ENCODE measurements at regions not wholly inside any gene's neighbourhood (a gene's known extent, or its start where the extent isn't known, plus 50 kb on each side); places are given as distances from the start of the nearest gene placed in this dataset.

DNA sequence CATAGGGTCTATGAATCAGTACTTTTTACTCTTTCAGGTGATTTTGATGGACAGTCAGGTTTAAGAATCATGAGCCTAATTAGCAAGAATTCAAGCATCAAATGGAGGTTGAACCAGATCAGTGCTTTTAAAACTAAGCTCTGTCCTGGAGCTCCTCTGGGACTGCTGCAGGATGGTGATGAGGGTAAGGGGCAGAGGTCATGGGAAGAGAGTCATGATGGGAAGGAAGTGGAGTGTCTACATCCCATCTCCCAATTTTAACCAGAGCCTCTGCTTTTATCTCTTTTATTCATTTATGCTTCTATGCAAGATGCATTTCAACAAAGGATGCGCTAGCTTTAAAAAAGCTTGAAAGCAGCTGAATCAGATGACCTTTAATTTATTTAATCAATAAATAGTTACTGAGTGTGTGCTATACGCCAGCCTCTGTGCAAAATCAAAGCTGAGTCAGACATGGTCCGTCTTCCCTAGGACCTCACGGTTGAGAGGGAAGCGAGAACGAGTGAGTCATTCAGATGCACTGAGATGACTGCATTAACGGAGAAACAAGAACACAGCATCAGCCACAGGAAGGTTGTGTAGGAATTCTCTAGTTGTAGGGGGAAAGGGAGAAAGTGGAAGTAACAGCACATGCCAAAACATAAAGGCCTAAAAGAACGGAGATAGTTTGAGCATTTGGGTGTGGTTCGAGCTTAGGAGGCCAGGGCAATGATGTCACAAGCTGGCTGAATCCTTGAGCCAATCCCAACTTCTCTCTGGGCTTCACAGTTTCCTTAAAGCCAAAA lies 441.6 kb upstream of the BRINP1 start:
- Histone ChIP-seq H4K20me1 (replicated peaks; ENCODE audit: control insufficient read depth, extremely low read depth, insufficient read depth, low read length) (no peaks in the 10 kb centered on the region), H3K4me3 (replicated peaks in 1 of 3; ENCODE audit: insufficient read depth in 1 of 3, low read depth in 1 of 3, low read length in 3 of 3) (no peak overlapping the region)
- BruUV-seq (replicated peaks) = no TSS peak

DNA sequence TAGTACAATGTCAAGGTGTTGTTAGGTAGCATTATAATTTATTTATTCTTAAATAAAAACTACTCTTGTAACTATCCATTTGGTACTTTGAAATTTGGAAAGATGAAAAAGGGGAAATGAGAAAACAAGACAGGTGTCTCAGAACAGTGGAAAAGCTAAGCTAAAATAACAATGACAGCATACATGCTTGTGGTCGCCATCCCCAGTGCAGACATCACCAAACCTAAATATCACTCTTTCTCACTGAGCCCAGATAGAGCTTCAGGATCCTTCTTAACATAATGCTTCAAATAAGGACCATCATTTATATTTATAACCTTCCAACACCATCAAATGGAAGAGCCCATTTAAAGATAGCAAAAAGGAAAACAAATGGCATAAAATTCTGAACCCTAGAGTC lies 434.4 kb upstream of the BRINP1 start:
- H3K27me3 ChIP-seq (ENCODE audit: control insufficient read depth in 2 of 2, insufficient read depth in 2 of 2, low read length in 2 of 2) = no peaks in the 10 kb centered on the region
- no peak overlapping the region for H3K9ac ChIP-seq (replicated peaks; ENCODE audit: extremely low read depth, insufficient read depth, low read length)
- DNase-seq (ENCODE audit: low read depth, low spot score) (no peak), FAIRE-seq (no peak)
- H4K20me1 ChIP-seq (replicated peaks; ENCODE audit: control insufficient read depth, extremely low read depth, insufficient read depth, low read length) = no peaks in the 10 kb centered on the region
- no peak overlapping the region for H3K4me3 ChIP-seq (replicated peaks in 1 of 3; ENCODE audit: insufficient read depth in 1 of 3, low read depth in 1 of 3, low read length in 3 of 3)
- no TSS peak for BruUV-seq (replicated peaks)
- H3K27ac ChIP-seq (ENCODE audit: insufficient read depth, low read depth, low read length) = no peak overlapping the region
- H3K36me3 ChIP-seq (ENCODE audit: control insufficient read depth in 2 of 2, extremely low read depth in 1 of 2, insufficient read depth in 2 of 2, low read length in 2 of 2) = no peaks in the 10 kb centered on the region
- H3K9me1 ChIP-seq (replicated peaks; ENCODE audit: control insufficient read depth, extremely low read depth, insufficient read depth, low read length) = no peaks in the 10 kb centered on the region
- peaks cover 9% of the 10 kb centered on the region for H3K9me3 ChIP-seq (replicated peaks; ENCODE audit: control insufficient read depth, insufficient read depth, low read length)
- ChIA-PET CTCF (no interaction called here), POLR2A (no interaction called here)
- H3K4me2 ChIP-seq (ENCODE audit: insufficient read depth, low read length) = no peak overlapping the region
- TF ChIP-seq FOS (IDR thresholded peaks at IDR 0.05; ENCODE audit: borderline replicate concordance, insufficient read depth, low read length) = no peak
- TF ChIP-seq JUN (IDR thresholded peaks at IDR 0.05; ENCODE audit: borderline replicate concordance, insufficient read depth, insufficient read length, low read depth) = no peak
- no peak for TF ChIP-seq GATA2 (IDR thresholded peaks at IDR 0.05; ENCODE audit: insufficient read depth, insufficient read length, low read depth, low read length)
- TF ChIP-seq, protein P1, sequence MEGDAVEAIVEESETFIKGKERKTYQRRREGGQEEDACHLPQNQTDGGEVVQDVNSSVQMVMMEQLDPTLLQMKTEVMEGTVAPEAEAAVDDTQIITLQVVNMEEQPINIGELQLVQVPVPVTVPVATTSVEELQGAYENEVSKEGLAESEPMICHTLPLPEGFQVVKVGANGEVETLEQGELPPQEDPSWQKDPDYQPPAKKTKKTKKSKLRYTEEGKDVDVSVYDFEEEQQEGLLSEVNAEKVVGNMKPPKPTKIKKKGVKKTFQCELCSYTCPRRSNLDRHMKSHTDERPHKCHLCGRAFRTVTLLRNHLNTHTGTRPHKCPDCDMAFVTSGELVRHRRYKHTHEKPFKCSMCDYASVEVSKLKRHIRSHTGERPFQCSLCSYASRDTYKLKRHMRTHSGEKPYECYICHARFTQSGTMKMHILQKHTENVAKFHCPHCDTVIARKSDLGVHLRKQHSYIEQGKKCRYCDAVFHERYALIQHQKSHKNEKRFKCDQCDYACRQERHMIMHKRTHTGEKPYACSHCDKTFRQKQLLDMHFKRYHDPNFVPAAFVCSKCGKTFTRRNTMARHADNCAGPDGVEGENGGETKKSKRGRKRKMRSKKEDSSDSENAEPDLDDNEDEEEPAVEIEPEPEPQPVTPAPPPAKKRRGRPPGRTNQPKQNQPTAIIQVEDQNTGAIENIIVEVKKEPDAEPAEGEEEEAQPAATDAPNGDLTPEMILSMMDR (IDR thresholded peaks at IDR 0.05; ENCODE audit: extremely low read depth in 1 of 2, insufficient read depth in 1 of 2, low read depth in 1 of 2, low read length in 2 of 2) = no peak
- no peak for TF ChIP-seq POLR2A (IDR thresholded peaks at IDR 0.05; ENCODE audit: low read depth, low read length)
- TF ChIP-seq, protein P2, sequence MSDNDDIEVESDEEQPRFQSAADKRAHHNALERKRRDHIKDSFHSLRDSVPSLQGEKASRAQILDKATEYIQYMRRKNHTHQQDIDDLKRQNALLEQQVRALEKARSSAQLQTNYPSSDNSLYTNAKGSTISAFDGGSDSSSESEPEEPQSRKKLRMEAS (IDR thresholded peaks at IDR 0.05; ENCODE audit: insufficient read depth, insufficient read length) = no peak
- TF ChIP-seq POLR2AphosphoS5 (IDR thresholded peaks at IDR 0.05; ENCODE audit: insufficient read depth, low read depth, low read length) = no peak
- no peak for TF ChIP-seq EZH2 (IDR thresholded peaks at IDR 0.05; ENCODE audit: borderline replicate concordance, low read depth, low read length, severe bottlenecking)
- no peak for TF ChIP-seq MYC (IDR thresholded peaks at IDR 0.05; ENCODE audit: low read depth, low read length)
- intact Hi-C loops (cut with micrococcal nuclease) (no loop called here), dilution Hi-C loops (cut with MboI; ENCODE audit: extremely low pct_ligation_motif_present, low sequenced_read_pairs) (no loop called here)
- no peaks in the 10 kb centered on the region for H3K79me2 ChIP-seq (ENCODE audit: control insufficient read depth, insufficient read depth, low read length)
- H3K4me1 ChIP-seq (ENCODE audit: control insufficient read depth, extremely low read depth, insufficient read depth, low read length) = no peaks in the 10 kb centered on the region
- no peak overlapping the region for H2AFZ ChIP-seq (ENCODE audit: low read depth, low read length)

More for the DNA sequence above, 441.6 kb upstream of the BRINP1 start:
- no peak overlapping the region for H2AFZ ChIP-seq (ENCODE audit: low read depth, low read length)
- peaks cover 3% of the 10 kb centered on the region for H3K9me3 ChIP-seq (replicated peaks; ENCODE audit: control insufficient read depth, insufficient read depth, low read length)
- H3K79me2 ChIP-seq (ENCODE audit: control insufficient read depth, insufficient read depth, low read length) = no peaks in the 10 kb centered on the region
- no peak overlapping the region for H3K27ac ChIP-seq (ENCODE audit: insufficient read depth, low read depth, low read length)
- H3K4me2 ChIP-seq (ENCODE audit: insufficient read depth, low read length) = no peak overlapping the region
- intact Hi-C loops (cut with micrococcal nuclease) = no loop called here
- TF ChIP-seq MYC (IDR thresholded peaks at IDR 0.05; ENCODE audit: low read depth, low read length) (no peak), EZH2 (IDR thresholded peaks at IDR 0.05; ENCODE audit: borderline replicate concordance, low read depth, low read length, severe bottlenecking) (no peak), JUN (IDR thresholded peaks at IDR 0.05; ENCODE audit: borderline replicate concordance, insufficient read depth, insufficient read length, low read depth) (peak; percentile 11)
- dilution Hi-C loops (cut with MboI; ENCODE audit: extremely low pct_ligation_motif_present, low sequenced_read_pairs) = no loop called here
- H3K27me3 ChIP-seq (ENCODE audit: control insufficient read depth in 2 of 2, insufficient read depth in 2 of 2, low read length in 2 of 2) = no peaks in the 10 kb centered on the region
- FAIRE-seq = no peak
- POLR2A ChIA-PET = no interaction called here
- no peak overlapping the region for H3K9ac ChIP-seq (replicated peaks; ENCODE audit: extremely low read depth, insufficient read depth, low read length)
- H3K36me3 ChIP-seq (ENCODE audit: control insufficient read depth in 2 of 2, extremely low read depth in 1 of 2, insufficient read depth in 2 of 2, low read length in 2 of 2) = no peaks in the 10 kb centered on the region
- H3K9me1 ChIP-seq (replicated peaks; ENCODE audit: control insufficient read depth, extremely low read depth, insufficient read depth, low read length) = no peaks in the 10 kb centered on the region
- no peak for DNase-seq (ENCODE audit: low read depth, low spot score)
- H3K4me1 ChIP-seq (ENCODE audit: control insufficient read depth, extremely low read depth, insufficient read depth, low read length) = no peaks in the 10 kb centered on the region
- CTCF ChIA-PET = no interaction called here

Measured in endothelial cell of umbilical vein (primary cell).